T-cell (primary cell): ENCODE measurements at regions not wholly inside any gene's neighbourhood (a gene's known extent, or its start where the extent isn't known, plus 50 kb on each side); places are given as distances from the start of the nearest gene placed in this dataset.

Source experiments
- ATAC-seq, 4 experiments: fragments of 200-7000 bp in 3 of 4; fragments of 150-1000 bp in 1 of 4; cut with Tn5 transposase; replicated peaks in 1 of 4; 1 replicate in 3 of 4; 2 replicates in 1 of 4; pipeline ENCODE4 v1.10.0; 2021; ENCODE audit warnings: moderate library complexity in 3 of 4, mild to moderate bottlenecking in 2 of 4, moderate number of reproducible peaks in 1 of 4
- CTCF ChIA-PET, 2 donors: fragments of 300-600 bp; sonication (Branson Sonifier 250); formaldehyde crosslinking; loops; one replicate each; lab custom pipeline; 2022; ENCODE audit warnings: antibody characterized with exemption in 2 of 2; lab: Charles Lee
- POLR2A ChIA-PET, 2 donors: fragments of 300-600 bp; sonication (Branson Sonifier 250); formaldehyde crosslinking; loops; one replicate each; lab custom pipeline; 2022; ENCODE audit warnings: antibody characterized with exemption in 2 of 2; lab: Charles Lee
- DNase-seq, 35 experiments: peaks; one replicate each; pipeline versions ENCODE4 v3.0.0 to v3.0.0-alpha.2; 2013 to 2023
- H3K27ac ChIP-seq: one replicate; pipeline ENCODE4 v1.5.1; 2013; ENCODE audit warnings: low read length
- H3K27me3 ChIP-seq, 2 experiments: replicated peaks in 1 of 2; 1 replicate in 1 of 2; 2 replicates in 1 of 2; pipeline versions ENCODE4 v1.6.1 to v1.7.0; 2013; ENCODE audit warnings: low read length in 1 of 2, mixed read lengths in 1 of 2; ENCODE audit not compliant: control insufficient read depth in 2 of 2, insufficient read depth in 2 of 2; ENCODE audit errors: extremely low read depth in 1 of 2
- H3K36me3 ChIP-seq, 2 donors: 1 replicate in 1 of 2; 2 replicates in 1 of 2; pipeline versions ENCODE4 v1.6.1 to v1.7.0; 2013; ENCODE audit warnings: low read length in 1 of 2; ENCODE audit not compliant: control insufficient read depth in 2 of 2, insufficient read depth in 1 of 2; ENCODE audit errors: extremely low read depth in 1 of 2
- H3K4me1 ChIP-seq, 2 experiments: 1 replicate in 1 of 2; 2 replicates in 1 of 2; pipeline versions ENCODE4 v1.6.1 to v1.7.0; 2013; ENCODE audit warnings: low read length in 2 of 2, mixed read lengths in 1 of 2; ENCODE audit not compliant: insufficient read depth in 2 of 2, control insufficient read depth in 1 of 2; ENCODE audit errors: extremely low read depth in 1 of 2
- H3K4me3 ChIP-seq, 2 donors: 1 replicate in 1 of 2; 2 replicates in 1 of 2; pipeline versions ENCODE4 v1.5.1 to v1.7.0; 2013; ENCODE audit warnings: mild to moderate bottlenecking in 2 of 2, low read length in 1 of 2, moderate library complexity in 1 of 2; ENCODE audit not compliant: control insufficient read depth in 1 of 2; ENCODE audit errors: extremely low read depth in 1 of 2
- H3K9me3 ChIP-seq: 2 replicates; pipeline ENCODE4 v1.7.0; 2013
- H3K27ac Mint-ChIP-seq, 2 donors: one replicate each; pipeline ENCODE4 v1.8.0; 2020 to 2021; ENCODE audit warnings: mild to moderate bottlenecking in 2 of 2, mixed read lengths in 2 of 2
- H3K27me3 Mint-ChIP-seq, 2 donors: one replicate each; pipeline ENCODE4 v1.8.0; 2021 to 2022; ENCODE audit warnings: mixed read lengths in 2 of 2
- H3K36me3 Mint-ChIP-seq: one replicate; pipeline ENCODE4 v1.8.0; 2021; ENCODE audit warnings: mixed read lengths
- H3K4me1 Mint-ChIP-seq, 3 donors: one replicate each; pipeline ENCODE4 v1.8.0; 2020 to 2022; ENCODE audit warnings: mixed read lengths in 3 of 3, mild to moderate bottlenecking in 1 of 3
- H3K4me3 Mint-ChIP-seq, 3 donors: one replicate each; pipeline ENCODE4 v1.8.0; 2020 to 2022; ENCODE audit warnings: mild to moderate bottlenecking in 3 of 3, mixed read lengths in 3 of 3, moderate library complexity in 3 of 3
- H3K9me3 Mint-ChIP-seq, 3 donors: one replicate each; pipeline ENCODE4 v1.8.0; 2020 to 2022; ENCODE audit warnings: mixed read lengths in 3 of 3
- WGBS: methylation state at CpG from one replicate; pipeline ENCODE4 v1.1.5; 2013; ENCODE audit warnings: missing lambda C conversion rate; ENCODE audit not compliant: insufficient coverage; 5-methylcytosine and 5-hydroxymethylcytosine counted together

DNA sequence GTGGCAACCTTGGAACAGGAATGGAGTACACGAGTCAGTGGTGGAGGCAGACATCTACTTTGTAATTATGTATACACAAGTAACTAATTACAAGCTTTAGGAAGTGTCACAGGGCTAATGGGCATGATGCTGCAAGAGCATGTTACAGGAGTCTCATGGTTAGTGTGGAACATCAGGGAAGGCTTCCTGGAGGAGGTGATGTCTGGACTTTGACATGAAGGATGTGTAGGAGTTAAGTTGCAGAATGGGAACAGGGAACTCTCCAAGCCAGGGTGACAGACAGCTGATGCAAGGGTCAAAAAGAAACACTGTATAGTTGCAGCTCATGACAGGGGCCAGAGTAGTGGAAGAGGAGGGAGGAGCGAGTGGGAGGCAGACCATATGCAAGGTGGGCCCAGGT is 483.8 kb upstream of the EEF2KMT start:
- ChIA-PET POLR2A (no interaction called here), CTCF (no interaction called here)
- Histone ChIP-seq H3K4me3 (no peak overlapping the region), H3K36me3 (no peaks in the 10 kb centered on the region), H3K4me1 (no peaks in the 10 kb centered on the region), H3K9me3 (no peaks in the 10 kb centered on the region), H3K27me3 (peaks cover 0 to 6% of the 10 kb centered on the region in 2 experiments), H3K27ac (no peak overlapping the region)
- Mint-ChIP-seq H3K36me3 (no peaks in the 10 kb centered on the region), H3K27me3 (peaks cover 5 to 6% of the 10 kb centered on the region in 2 donors), H3K9me3 (peaks cover 0 to 4% (median 0%) of the 10 kb centered on the region in 3 donors), H3K27ac (no peak overlapping the region), H3K4me3 (no peak overlapping the region), H3K4me1 (no peaks in the 10 kb centered on the region)
- ATAC-seq, result no peak
- 38% methylated on average over 1 of the region's 2 CpGs for WGBS
- no peak for DNase-seq

DNA sequence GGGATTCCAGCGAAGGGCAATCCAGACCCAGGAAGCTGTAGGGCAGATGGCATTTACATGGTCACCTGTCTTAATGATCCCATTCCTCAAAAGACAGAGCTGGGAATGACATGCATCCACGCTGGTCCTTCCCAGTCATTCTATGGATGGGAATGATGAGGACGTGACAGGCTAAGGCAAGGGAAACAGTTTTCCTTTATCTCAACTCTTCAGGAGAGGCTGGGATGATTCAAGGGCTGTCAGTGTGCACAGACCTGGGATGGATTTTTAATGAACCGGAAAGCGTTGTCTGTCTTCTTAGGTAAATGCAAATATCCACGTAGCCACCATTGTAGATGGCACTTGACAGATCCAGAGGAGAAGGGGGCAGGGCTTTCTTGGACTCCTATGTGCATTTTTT is 483.2 kb upstream of the EEF2KMT start:
- ChIA-PET POLR2A (no interaction called here), CTCF (no interaction called here)
- Histone ChIP-seq H3K27ac (no peak overlapping the region), H3K4me1 (no peaks in the 10 kb centered on the region), H3K9me3 (no peaks in the 10 kb centered on the region), H3K4me3 (no peak overlapping the region), H3K36me3 (no peaks in the 10 kb centered on the region), H3K27me3 (peaks cover 0 to 6% of the 10 kb centered on the region in 2 experiments)
- 83% methylated on average over 3 of the region's 6 CpGs for WGBS
- ATAC-seq (no peak), DNase-seq (no peak)
- Mint-ChIP-seq H3K27me3 (peaks cover 5 to 6% of the 10 kb centered on the region in 2 donors), H3K4me1 (no peaks in the 10 kb centered on the region), H3K36me3 (no peaks in the 10 kb centered on the region), H3K4me3 (no peak overlapping the region), H3K27ac (no peak overlapping the region), H3K9me3 (peaks cover 0 to 4% (median 0%) of the 10 kb centered on the region in 3 donors)

DNA sequence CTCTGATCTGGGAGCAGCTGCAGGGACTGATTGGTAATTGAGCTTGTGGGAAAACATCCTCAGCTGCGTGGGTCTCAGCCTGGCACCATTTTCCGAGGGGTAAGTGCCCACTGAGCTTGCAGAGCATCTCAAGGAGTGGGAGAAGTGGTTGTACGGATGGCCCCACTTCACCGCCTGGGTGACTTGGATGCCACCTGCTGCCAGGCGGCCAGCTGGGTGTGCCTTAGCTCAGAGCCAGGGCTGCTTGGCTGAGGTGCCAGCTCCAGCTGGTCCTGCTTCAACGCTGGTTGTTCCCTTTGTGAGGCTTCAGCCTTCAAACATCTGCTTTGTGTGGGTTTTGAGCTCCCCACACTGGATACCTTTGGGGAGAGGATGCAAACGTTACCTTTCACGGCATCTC is 482.7 kb upstream of the EEF2KMT start:
- WGBS, result 69% methylated on average over 6 of the region's 8 CpGs
- no peak for DNase-seq
- H3K4me3 Mint-ChIP-seq, result no peak overlapping the region
- peaks cover 0 to 6% of the 10 kb centered on the region in 2 experiments for H3K27me3 ChIP-seq
- peaks cover 0 to 5% (median 0%) of the 10 kb centered on the region in 3 donors for H3K9me3 Mint-ChIP-seq
- ChIA-PET POLR2A (no interaction called here), CTCF (no interaction called here)
- H3K27me3 Mint-ChIP-seq, result peaks cover 5 to 6% of the 10 kb centered on the region in 2 donors
- H3K27ac ChIP-seq, result no peak overlapping the region
- no peak overlapping the region for H3K4me3 ChIP-seq
- H3K4me1 ChIP-seq, result no peaks in the 10 kb centered on the region
- H3K9me3 ChIP-seq, result no peaks in the 10 kb centered on the region
- no peak overlapping the region for H3K27ac Mint-ChIP-seq
- ATAC-seq, result no peak
- no peaks in the 10 kb centered on the region for H3K36me3 ChIP-seq
- H3K4me1 Mint-ChIP-seq, result no peaks in the 10 kb centered on the region
- H3K36me3 Mint-ChIP-seq, result no peaks in the 10 kb centered on the region

DNA sequence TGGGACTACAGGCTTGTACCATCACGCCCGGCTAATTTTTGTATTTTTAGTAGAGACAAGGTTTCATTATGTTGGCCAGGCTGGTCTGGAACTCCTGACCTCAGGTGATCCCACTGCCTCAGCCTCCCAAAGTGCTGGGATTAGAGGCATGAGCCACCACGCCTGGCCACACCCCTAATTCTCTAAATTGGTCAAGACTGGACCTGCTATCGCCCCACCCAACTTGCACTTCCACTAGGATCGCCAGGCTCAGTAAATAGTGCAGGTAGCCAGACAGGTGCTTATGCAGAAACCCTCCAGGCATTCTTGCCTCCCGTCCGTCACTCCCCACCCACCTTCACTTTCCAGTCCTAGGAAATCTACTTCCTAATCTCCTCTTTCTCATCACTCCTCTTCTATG is 481.4 kb upstream of the EEF2KMT start:
- CTCF ChIA-PET, result no interaction called here
- H3K27me3 ChIP-seq, result peaks cover 0 to 6% of the 10 kb centered on the region in 2 experiments
- H3K4me1 ChIP-seq, result no peaks in the 10 kb centered on the region
- H3K4me3 ChIP-seq, result no peak overlapping the region
- H3K9me3 Mint-ChIP-seq, result peaks cover 0 to 10% (median 0%) of the 10 kb centered on the region in 3 donors
- no peak overlapping the region for H3K27ac Mint-ChIP-seq
- WGBS, result 76% methylated on average over 5 of the region's 7 CpGs
- H3K4me3 Mint-ChIP-seq, result no peak overlapping the region
- no peak overlapping the region for H3K27ac ChIP-seq
- ATAC-seq (no peak), DNase-seq (no peak)
- no peaks in the 10 kb centered on the region for H3K36me3 Mint-ChIP-seq
- peaks cover 5 to 6% of the 10 kb centered on the region in 2 donors for H3K27me3 Mint-ChIP-seq
- POLR2A ChIA-PET, result no interaction called here
- no peaks in the 10 kb centered on the region for H3K9me3 ChIP-seq
- no peaks in the 10 kb centered on the region for H3K36me3 ChIP-seq
- no peaks in the 10 kb centered on the region for H3K4me1 Mint-ChIP-seq

DNA sequence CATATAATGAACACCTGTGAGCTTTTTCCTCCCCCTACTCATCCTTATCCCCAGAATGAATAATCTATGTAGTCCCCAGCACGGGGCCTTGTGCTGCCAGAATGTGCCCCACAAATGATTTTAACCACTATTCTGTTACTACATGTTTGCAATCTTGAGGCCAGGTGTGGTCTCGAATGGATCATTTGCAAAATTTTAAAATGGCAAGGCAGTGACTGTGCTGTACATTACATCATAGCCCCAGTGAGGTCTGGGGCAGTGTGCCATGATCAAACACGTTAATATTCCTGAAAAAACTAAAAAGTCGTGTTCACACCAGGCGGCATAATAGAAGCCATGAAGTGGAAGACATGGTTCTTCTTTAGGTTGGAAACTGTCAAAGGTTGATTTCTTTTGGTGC is 479.9 kb upstream of the EEF2KMT start:
- Mint-ChIP-seq H3K9me3 (peaks cover 0 to 18% (median 0%) of the 10 kb centered on the region in 3 donors), H3K4me1 (no peaks in the 10 kb centered on the region), H3K27me3 (peaks cover 5 to 6% of the 10 kb centered on the region in 2 donors), H3K4me3 (no peak overlapping the region), H3K27ac (no peak overlapping the region), H3K36me3 (no peaks in the 10 kb centered on the region)
- Histone ChIP-seq H3K27ac (no peak overlapping the region), H3K4me1 (no peaks in the 10 kb centered on the region), H3K4me3 (no peak overlapping the region), H3K9me3 (no peaks in the 10 kb centered on the region), H3K27me3 (peaks cover 0 to 6% of the 10 kb centered on the region in 2 experiments), H3K36me3 (no peaks in the 10 kb centered on the region)
- 87% methylated on average over 5 of the region's 5 CpGs for WGBS
- DNase-seq (no peak), ATAC-seq (no peak)
- CTCF ChIA-PET, result no interaction called here
- POLR2A ChIA-PET, result no interaction called here

- POLR2A ChIA-PET, result no interaction called here
- peaks cover 0 to 18% (median 0%) of the 10 kb centered on the region in 3 donors for H3K9me3 Mint-ChIP-seq
- H3K4me3 ChIP-seq, result no peak overlapping the region
Measured at GRCh38 chr16:5575646-5576245, 478.2 kb upstream of the EEF2KMT start.

More at GRCh38 chr16:5575646-5576245, 478.2 kb upstream of the EEF2KMT start:
- no peaks in the 10 kb centered on the region for H3K36me3 Mint-ChIP-seq
- DNase-seq (no peak), ATAC-seq (no peak)
- Histone ChIP-seq H3K36me3 (no peaks in the 10 kb centered on the region), H3K4me1 (no peaks in the 10 kb centered on the region), H3K9me3 (no peaks in the 10 kb centered on the region), H3K27me3 (peaks cover 0 to 6% of the 10 kb centered on the region in 2 experiments), H3K27ac (no peak overlapping the region)
- H3K4me1 Mint-ChIP-seq, result no peaks in the 10 kb centered on the region
- no peak overlapping the region for H3K4me3 Mint-ChIP-seq
- H3K27ac Mint-ChIP-seq, result no peak overlapping the region
- H3K27me3 Mint-ChIP-seq, result peaks cover 5 to 6% of the 10 kb centered on the region in 2 donors
- CTCF ChIA-PET, result no interaction called here
- no CpG with 5 or more reads among the region's 3 CpGs for WGBS
